Upper lobe of left lung (tissue), 6 donors: ENCODE measurements at regions not wholly inside any gene's neighbourhood (a gene's known extent, or its start where the extent isn't known, plus 50 kb on each side); places are given as distances from the start of the nearest gene placed in this dataset.

ENCODE experiments used
- ATAC-seq, 2 donors: fragments of 200-7000 bp; cut with Tn5 transposase; one replicate each; pipeline ENCODE4 v1.9.1; 2022; ENCODE audit warnings: mild to moderate bottlenecking in 2 of 2, moderate library complexity in 2 of 2; ENCODE audit not compliant: low FRiP score in 2 of 2
- DNase-seq, 2 donors: peaks; one replicate each; pipeline ENCODE4 v3.0.0-alpha.2; 2019 to 2020
- H3K27ac ChIP-seq, 4 donors: fragments of 200-600 bp; sonication (generic); one replicate each; pipeline ENCODE4 v1.5.1; 2016 to 2019
- H3K27me3 ChIP-seq, 4 donors: fragments of 200-600 bp; sonication (generic); one replicate each; pipeline ENCODE4 v1.5.1; 2017 to 2019
- H3K36me3 ChIP-seq, 4 donors: fragments of 200-600 bp; sonication (generic); one replicate each; pipeline ENCODE4 v1.5.1; 2016 to 2019
- H3K4me1 ChIP-seq, 4 donors: fragments of 200-600 bp; sonication (generic); one replicate each; pipeline ENCODE4 v1.5.1; 2018 to 2019
- H3K4me3 ChIP-seq, 4 donors: fragments of 200-600 bp; sonication (generic); one replicate each; pipeline ENCODE4 v1.5.1; 2017 to 2019; ENCODE audit warnings: mild to moderate bottlenecking in 2 of 4, moderate library complexity in 1 of 4
- H3K9me3 ChIP-seq, 4 donors: fragments of 200-600 bp; sonication (generic); one replicate each; pipeline ENCODE4 v1.5.1; 2018 to 2019
- CTCF ChIP-seq, 6 experiments: fragments of 450-650 bp in 4 of 6; fragments of 200-600 bp in 2 of 6; sonication (generic) in 2 of 6; IDR thresholded peaks; one replicate each; pipeline ENCODE4 v1.5.1; 2016 to 2019; ENCODE audit warnings: antibody characterized with exemption in 6 of 6
- EP300 ChIP-seq, 4 donors: sonication (generic); formaldehyde crosslinking; IDR thresholded peaks; one replicate each; pipeline ENCODE4 v1.5.1; 2017; ENCODE audit warnings: antibody characterized with exemption in 4 of 4, control low read depth in 2 of 4
- POLR2A ChIP-seq, 4 donors: fragments of 450-650 bp; IDR thresholded peaks; one replicate each; pipeline ENCODE4 v1.5.1; 2016 to 2017; ENCODE audit warnings: antibody characterized with exemption in 4 of 4, mild to moderate bottlenecking in 2 of 4
- POLR2AphosphoS5 ChIP-seq, 2 donors: sonication (generic); formaldehyde crosslinking; IDR thresholded peaks; one replicate each; pipeline ENCODE4 v1.5.1; 2017; ENCODE audit warnings: antibody characterized with exemption in 2 of 2
- WGBS, 2 donors: methylation state at CpG; one replicate each; pipeline ENCODE4 v1.1.5; 2017 to 2018; 5-methylcytosine and 5-hydroxymethylcytosine counted together
- donor health status: DM: no; HTN: no; CAD: no; lungs with moderate emphysema.
- donor health status: DM: no; HTN: yes; CAD: no; lungs with severe emphysema.

- TF ChIP-seq CTCF (IDR thresholded peaks at IDR 0.05) = peak in 3 of 6 experiments; percentile 43 to 48 (median 44)
- no peak for TF ChIP-seq EP300 (IDR thresholded peaks at IDR 0.05)
These were observed 66.2 kb upstream of the ARID5B start for GRCh38 chr10:61835069-61835945.

GRCh38 chr10:61835946-61836887, 65.3 kb upstream of the ARID5B start:
- TF ChIP-seq EP300 (IDR thresholded peaks at IDR 0.05) = no peak
- TF ChIP-seq POLR2AphosphoS5 (IDR thresholded peaks at IDR 0.05) = no peak
- TF ChIP-seq POLR2A (IDR thresholded peaks at IDR 0.05) = no peak
- TF ChIP-seq CTCF (IDR thresholded peaks at IDR 0.05) = no peak
- H3K4me3 ChIP-seq = no peak overlapping the region
- WGBS, 2 donors = 18 to 27% methylated on average over 6 of the region's 6 CpGs
- DNase-seq (no peak), ATAC-seq (peak in 1 of 2 donors; percentile 56)
- no peaks in the 10 kb centered on the region for H3K36me3 ChIP-seq
- no peaks in the 10 kb centered on the region for H3K27me3 ChIP-seq
- peak overlapping the region; percentile 36 to 74 (median 56) for H3K27ac ChIP-seq
- H3K9me3 ChIP-seq = no peaks in the 10 kb centered on the region
- peaks cover 26 to 33% (median 28%) of the 10 kb centered on the region in 4 donors for H3K4me1 ChIP-seq

More at GRCh38 chr10:61835069-61835945, 66.2 kb upstream of the ARID5B start:
- Histone ChIP-seq H3K9me3 (no peaks in the 10 kb centered on the region), H3K36me3 (no peaks in the 10 kb centered on the region), H3K27me3 (no peaks in the 10 kb centered on the region), H3K27ac (peak overlapping the region in 3 of 4 donors; percentile 36 to 74 (median 69)), H3K4me1 (peaks cover 26 to 34% (median 31%) of the 10 kb centered on the region in 4 donors), H3K4me3 (no peak overlapping the region)
- WGBS, 2 donors = 43 to 46% methylated on average over 8 of the region's 8 CpGs
- DNase-seq = no peak
- ATAC-seq = peak in 1 of 2 donors; percentile 68

GRCh38 chr10:61836888-61837754, 64.4 kb upstream of the ARID5B start:
- 35 to 36% methylated on average over 4 of the region's 4 CpGs for WGBS, 2 donors
- Histone ChIP-seq H3K9me3 (no peaks in the 10 kb centered on the region), H3K36me3 (no peaks in the 10 kb centered on the region), H3K27me3 (no peaks in the 10 kb centered on the region), H3K4me1 (peaks cover 26 to 33% (median 28%) of the 10 kb centered on the region in 4 donors), H3K27ac (peak overlapping the region; percentile 63 to 74 (median 68)), H3K4me3 (no peak overlapping the region)
- no peak for TF ChIP-seq EP300 (IDR thresholded peaks at IDR 0.05)
- TF ChIP-seq POLR2A (IDR thresholded peaks at IDR 0.05) = no peak
- TF ChIP-seq POLR2AphosphoS5 (IDR thresholded peaks at IDR 0.05) = no peak
- no peak for TF ChIP-seq CTCF (IDR thresholded peaks at IDR 0.05)
- DNase-seq (no peak), ATAC-seq (peak; percentile 13 to 34)

- Histone ChIP-seq H3K27me3 (no peaks in the 10 kb centered on the region), H3K4me3 (no peak overlapping the region), H3K27ac (peak overlapping the region; percentile 63 to 74 (median 68)), H3K4me1 (peaks cover 26 to 33% (median 28%) of the 10 kb centered on the region in 4 donors), H3K9me3 (no peaks in the 10 kb centered on the region), H3K36me3 (no peaks in the 10 kb centered on the region)
- TF ChIP-seq POLR2A (IDR thresholded peaks at IDR 0.05) = no peak
- no peak for TF ChIP-seq CTCF (IDR thresholded peaks at IDR 0.05)
- TF ChIP-seq POLR2AphosphoS5 (IDR thresholded peaks at IDR 0.05) = no peak
- no peak for TF ChIP-seq EP300 (IDR thresholded peaks at IDR 0.05)
- no peak for DNase-seq
- no peak for ATAC-seq
- 28 to 41% methylated on average over 5 to 6 of the region's 6 CpGs for WGBS, 2 donors
These were observed 63.7 kb upstream of the ARID5B start for GRCh38 chr10:61837755-61838171.
